CD14-positive monocyte (primary cell): ENCODE measurements at regions not wholly inside any gene's neighbourhood (a gene's known extent, or its start where the extent isn't known, plus 50 kb on each side); places are given as distances from the start of the nearest gene placed in this dataset.

Experiments used
- DNase-seq, 3 donors: peaks; one replicate each; pipeline ENCODE4 v3.0.0-alpha.2; 2011 to 2022
- H2AFZ ChIP-seq: 2 replicates; pipeline ENCODE4 v1.6.0; 2012; ENCODE audit warnings: mild to moderate bottlenecking, low read depth, low read length, inconsistent platforms; ENCODE audit not compliant: insufficient read depth, poor library complexity, severe bottlenecking
- H3K27ac ChIP-seq, 2 donors: 1 replicate in 1 of 2; 2 replicates in 1 of 2; pipeline ENCODE4 v1.5.1; 2012 to 2013; ENCODE audit warnings: low read length in 2 of 2, control low read depth in 1 of 2, inconsistent platforms in 1 of 2, low read depth in 1 of 2, mild to moderate bottlenecking in 1 of 2
- H3K27me3 ChIP-seq, 2 donors: one replicate each; pipeline versions ENCODE4 v1.6.0 to v1.6.1; 2011 to 2013; ENCODE audit warnings: low read length in 2 of 2; ENCODE audit not compliant: control insufficient read depth in 2 of 2, insufficient read depth in 2 of 2
- H3K36me3 ChIP-seq, 2 donors: replicated peaks in 1 of 2; 1 replicate in 1 of 2; 2 replicates in 1 of 2; pipeline versions ENCODE4 v1.5.1 to v1.6.1; 2012 to 2013; ENCODE audit warnings: low read length in 2 of 2, control low read depth in 1 of 2, inconsistent platforms in 1 of 2, mild to moderate bottlenecking in 1 of 2; ENCODE audit not compliant: insufficient read depth in 2 of 2, control insufficient read depth in 1 of 2
- H3K4me1 ChIP-seq, 2 donors: 1 replicate in 1 of 2; 2 replicates in 1 of 2; pipeline versions ENCODE4 v1.5.1 to v1.6.1; 2012 to 2013; ENCODE audit warnings: low read length in 2 of 2, control low read depth in 1 of 2, inconsistent platforms in 1 of 2, mild to moderate bottlenecking in 1 of 2, moderate library complexity in 1 of 2; ENCODE audit not compliant: insufficient read depth in 2 of 2, control insufficient read depth in 1 of 2
- H3K4me2 ChIP-seq: replicated peaks from 2 replicates; pipeline ENCODE3; 2012; ENCODE audit warnings: low read length, moderate library complexity, mild to moderate bottlenecking; ENCODE audit not compliant: poor library complexity, severe bottlenecking; ENCODE audit errors: extremely low read depth
- H3K4me3 ChIP-seq, 3 experiments: fragments of 200-600 bp in 1 of 3; sonication (generic) in 1 of 3; replicated peaks in 1 of 3; 1 replicate in 2 of 3; 2 replicates in 1 of 3; pipeline ENCODE4 v1.5.1; 2011 to 2013; ENCODE audit warnings: low read length in 3 of 3, mild to moderate bottlenecking in 3 of 3, control low read depth in 2 of 3, low read depth in 2 of 3, inconsistent platforms in 1 of 3, moderate library complexity in 1 of 3
- H3K79me2 ChIP-seq: 2 replicates; pipeline ENCODE4 v1.6.0; 2012; ENCODE audit warnings: mild to moderate bottlenecking, control low read depth, inconsistent platforms, low read length, moderate library complexity; ENCODE audit not compliant: insufficient read depth
- H3K9ac ChIP-seq: 2 replicates; pipeline ENCODE4 v1.6.0; 2017; ENCODE audit warnings: low read length, mild to moderate bottlenecking; ENCODE audit not compliant: insufficient read depth, poor library complexity, severe bottlenecking
- H3K9me3 ChIP-seq, 2 donors: replicated peaks in 1 of 2; 1 replicate in 1 of 2; 2 replicates in 1 of 2; pipeline versions ENCODE4 v1.5.1 to v1.6.1; 2012 to 2013; ENCODE audit warnings: low read length in 2 of 2, control low read depth in 1 of 2; ENCODE audit not compliant: control insufficient read depth in 1 of 2, insufficient read depth in 1 of 2
- H4K20me1 ChIP-seq: 2 replicates; pipeline ENCODE4 v1.6.0; 2012; ENCODE audit warnings: mild to moderate bottlenecking, low read length, control low read depth, moderate library complexity; ENCODE audit not compliant: insufficient read depth
- H3K27ac Mint-ChIP-seq, 7 donors: one replicate each; pipeline ENCODE4 v1.8.0; 2020; ENCODE audit warnings: mild to moderate bottlenecking in 7 of 7, mixed read lengths in 7 of 7, moderate library complexity in 6 of 7, inconsistent platforms in 2 of 7
- H3K27me3 Mint-ChIP-seq, 3 donors: one replicate each; pipeline ENCODE4 v1.8.0; 2021 to 2022; ENCODE audit warnings: low read depth in 3 of 3, mild to moderate bottlenecking in 3 of 3, mixed read lengths in 3 of 3, moderate library complexity in 3 of 3, inconsistent platforms in 1 of 3
- H3K36me3 Mint-ChIP-seq, 2 donors: one replicate each; pipeline ENCODE4 v1.8.0; 2020; ENCODE audit warnings: mixed read lengths in 2 of 2, inconsistent platforms in 1 of 2, mild to moderate bottlenecking in 1 of 2
- H3K4me1 Mint-ChIP-seq: one replicate; pipeline ENCODE4 v1.8.0; 2020; ENCODE audit warnings: mild to moderate bottlenecking, mixed read lengths
- H3K4me3 Mint-ChIP-seq, 2 donors: one replicate each; pipeline ENCODE4 v1.8.0; 2020; ENCODE audit warnings: mild to moderate bottlenecking in 2 of 2, mixed read lengths in 2 of 2, moderate library complexity in 1 of 2
- H3K9me3 Mint-ChIP-seq, 7 donors: one replicate each; pipeline ENCODE4 v1.8.0; 2020 to 2022; ENCODE audit warnings: mixed read lengths in 7 of 7, mild to moderate bottlenecking in 6 of 7, moderate library complexity in 6 of 7, inconsistent platforms in 2 of 7
- CTCF ChIP-seq: fragments of 200-600 bp; IDR thresholded peaks from one replicate; pipeline ENCODE4 v1.8.0; 2022; ENCODE audit warnings: antibody characterized with exemption, mild to moderate bottlenecking
- WGBS: methylation state at CpG from one replicate; pipeline ENCODE4 v1.1.5; 2013; ENCODE audit warnings: missing lambda C conversion rate; ENCODE audit not compliant: insufficient coverage; 5-methylcytosine and 5-hydroxymethylcytosine counted together
- intact Hi-C, 2 donors: fragments of 100-400 bp; cut with micrococcal nuclease; formaldehyde crosslinking; loops; one replicate each; pipeline versions ENCODE4 v1.15.0 to v1.15.1; 2023

GRCh38 chr9:106700676-106701075 lies 162.3 kb upstream of the ZNF462 start:
- H3K27ac Mint-ChIP-seq, result no peak overlapping the region
- peaks cover 0 to 15% (median 5%) of the 10 kb centered on the region in 7 donors for H3K9me3 Mint-ChIP-seq
- no peaks in the 10 kb centered on the region for H3K4me1 Mint-ChIP-seq

GRCh38 chr9:106701611-106702010 lies 161.4 kb upstream of the ZNF462 start:
- Histone ChIP-seq H2AFZ (no peak overlapping the region), H3K36me3 (no peaks in the 10 kb centered on the region), H3K4me1 (no peaks in the 10 kb centered on the region), H3K4me3 (no peak overlapping the region), H3K9ac (no peak overlapping the region), H3K27ac (no peak overlapping the region), H3K27me3 (no peaks in the 10 kb centered on the region), H4K20me1 (no peaks in the 10 kb centered on the region), H3K79me2 (no peaks in the 10 kb centered on the region), H3K4me2 (no peak overlapping the region), H3K9me3 (peaks cover 0 to 2% of the 10 kb centered on the region in 2 donors)
- no peak for DNase-seq
- no peak for TF ChIP-seq CTCF
- no peaks in the 10 kb centered on the region for H3K4me1 Mint-ChIP-seq
- 100% methylated on average over 1 of the region's 1 CpG for WGBS
- peaks cover 0 to 22% (median 6%) of the 10 kb centered on the region in 7 donors for H3K9me3 Mint-ChIP-seq
- no peak overlapping the region for H3K4me3 Mint-ChIP-seq
- no peaks in the 10 kb centered on the region for H3K36me3 Mint-ChIP-seq
- intact Hi-C loops, result no loop called here
- no peak overlapping the region for H3K27ac Mint-ChIP-seq
- peaks cover 0 to 4% (median 0%) of the 10 kb centered on the region in 3 donors for H3K27me3 Mint-ChIP-seq

More at GRCh38 chr9:106700676-106701075, 162.3 kb upstream of the ZNF462 start:
- Mint-ChIP-seq H3K27me3 (peaks cover 0 to 4% (median 0%) of the 10 kb centered on the region in 3 donors), H3K36me3 (no peaks in the 10 kb centered on the region), H3K4me3 (no peak overlapping the region)
- no peak overlapping the region for H3K9ac ChIP-seq
- no peak overlapping the region for H3K4me3 ChIP-seq
- no peaks in the 10 kb centered on the region for H4K20me1 ChIP-seq
- H3K27ac ChIP-seq, result no peak overlapping the region
- H3K27me3 ChIP-seq, result no peaks in the 10 kb centered on the region
- H3K36me3 ChIP-seq, result no peaks in the 10 kb centered on the region
- intact Hi-C loops, result no loop called here
- H2AFZ ChIP-seq, result no peak overlapping the region
- H3K4me1 ChIP-seq, result no peaks in the 10 kb centered on the region
- no peak for TF ChIP-seq CTCF
- H3K4me2 ChIP-seq, result no peak overlapping the region
- H3K9me3 ChIP-seq, result peaks cover 0 to 2% of the 10 kb centered on the region in 2 donors
- no peak for DNase-seq
- no peaks in the 10 kb centered on the region for H3K79me2 ChIP-seq
